ENCODE measurements at regions not wholly inside any gene's neighbourhood (a gene's known extent, or its start where the extent isn't known, plus 50 kb on each side); places are given as distances from the start of the nearest gene placed in this dataset.

DNA sequence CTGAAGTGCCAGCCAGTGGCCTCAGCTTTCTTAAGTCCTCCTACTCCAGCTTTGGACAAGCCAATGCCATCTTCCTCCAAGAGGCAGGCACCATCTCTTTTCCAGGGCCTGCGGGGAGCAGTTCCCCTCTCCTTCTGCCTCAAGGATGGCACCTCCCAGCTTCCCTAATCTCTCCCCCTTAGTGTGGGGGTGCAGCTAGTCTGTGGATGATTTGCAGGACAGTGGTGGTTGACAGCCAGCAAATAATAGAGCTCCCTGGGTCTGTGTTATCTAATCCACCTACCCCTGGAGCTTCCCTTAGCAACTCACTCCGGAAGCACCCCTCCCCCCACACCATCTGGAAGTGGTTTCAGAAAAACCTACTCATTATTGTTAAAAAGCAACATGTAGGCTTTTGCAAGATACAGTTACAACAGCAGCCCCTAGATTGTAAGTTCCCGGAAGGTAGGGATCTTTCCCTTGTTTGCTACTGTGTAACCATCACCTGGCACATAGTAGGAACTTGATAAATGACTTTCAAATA is 247.1 kb downstream of the BCOR start:
- no peak for DNase-seq (ENCODE audit: low read depth)
- TF ChIP-seq, protein P1, sequence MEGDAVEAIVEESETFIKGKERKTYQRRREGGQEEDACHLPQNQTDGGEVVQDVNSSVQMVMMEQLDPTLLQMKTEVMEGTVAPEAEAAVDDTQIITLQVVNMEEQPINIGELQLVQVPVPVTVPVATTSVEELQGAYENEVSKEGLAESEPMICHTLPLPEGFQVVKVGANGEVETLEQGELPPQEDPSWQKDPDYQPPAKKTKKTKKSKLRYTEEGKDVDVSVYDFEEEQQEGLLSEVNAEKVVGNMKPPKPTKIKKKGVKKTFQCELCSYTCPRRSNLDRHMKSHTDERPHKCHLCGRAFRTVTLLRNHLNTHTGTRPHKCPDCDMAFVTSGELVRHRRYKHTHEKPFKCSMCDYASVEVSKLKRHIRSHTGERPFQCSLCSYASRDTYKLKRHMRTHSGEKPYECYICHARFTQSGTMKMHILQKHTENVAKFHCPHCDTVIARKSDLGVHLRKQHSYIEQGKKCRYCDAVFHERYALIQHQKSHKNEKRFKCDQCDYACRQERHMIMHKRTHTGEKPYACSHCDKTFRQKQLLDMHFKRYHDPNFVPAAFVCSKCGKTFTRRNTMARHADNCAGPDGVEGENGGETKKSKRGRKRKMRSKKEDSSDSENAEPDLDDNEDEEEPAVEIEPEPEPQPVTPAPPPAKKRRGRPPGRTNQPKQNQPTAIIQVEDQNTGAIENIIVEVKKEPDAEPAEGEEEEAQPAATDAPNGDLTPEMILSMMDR (conservative IDR thresholded peaks at IDR 0.05; ENCODE audit: low read depth, low read length), result no peak
- H3K4me3 ChIP-seq (ENCODE audit: low read length), result no peak overlapping the region

DNA sequence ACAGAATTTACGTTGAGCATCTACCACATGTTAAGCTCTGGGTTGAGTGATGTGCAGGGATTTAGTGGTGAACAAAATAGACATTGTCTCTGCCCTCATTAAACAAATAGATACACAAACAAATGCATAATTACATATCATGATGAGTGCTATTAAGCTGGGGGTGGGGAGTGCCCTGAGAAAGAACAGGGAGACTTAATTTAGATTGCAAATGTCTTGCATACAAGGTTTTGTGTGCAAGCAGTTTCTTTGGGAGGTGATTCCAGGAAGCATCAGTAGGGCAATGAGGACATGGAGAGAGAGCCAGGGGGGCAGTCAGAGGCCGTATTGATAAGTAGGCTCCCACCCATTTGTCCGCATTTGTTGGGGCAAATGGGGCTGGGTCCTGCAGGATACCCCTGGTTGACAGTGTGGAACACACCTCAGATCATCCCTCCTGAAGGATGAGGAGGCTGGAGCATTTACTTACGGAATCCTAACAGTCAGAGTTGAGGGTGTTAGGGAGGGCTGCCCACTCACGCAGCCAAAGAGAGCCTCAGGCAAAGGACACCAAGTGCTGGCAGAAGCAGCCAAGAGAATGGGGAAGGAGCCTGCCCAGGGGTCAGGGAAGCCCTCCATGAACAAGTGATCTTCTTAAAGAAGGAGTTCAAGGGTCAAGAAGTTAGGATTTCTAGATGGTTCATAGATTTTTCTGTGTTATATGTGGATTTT is 245.9 kb downstream of the BCOR start:
- H3K4me3 ChIP-seq (ENCODE audit: low read length), result no peak overlapping the region
- TF ChIP-seq, protein P1 (conservative IDR thresholded peaks at IDR 0.05; ENCODE audit: low read depth, low read length), result no peak
- DNase-seq (ENCODE audit: low read depth), result no peak

DNA sequence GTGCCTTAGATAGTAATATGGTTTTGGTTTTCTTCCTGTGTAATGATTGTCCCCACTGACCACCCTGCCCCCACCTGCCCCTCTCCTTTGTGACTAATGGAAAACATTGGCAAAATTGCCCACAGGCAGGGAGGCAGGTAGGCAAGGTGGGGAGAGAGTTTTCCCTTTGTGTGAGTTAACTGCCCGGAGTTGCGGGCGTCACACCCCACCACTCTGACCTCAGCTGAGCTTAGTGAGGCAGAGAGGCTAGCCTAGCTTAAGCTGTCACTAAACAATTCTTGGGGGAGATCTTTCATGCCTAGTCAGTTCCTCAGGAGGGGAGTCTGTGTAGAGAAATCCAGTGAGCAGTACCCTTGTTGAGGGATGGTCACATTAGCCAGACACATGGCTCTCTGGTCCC is 245.3 kb downstream of the BCOR start:
- TF ChIP-seq, protein P1 (conservative IDR thresholded peaks at IDR 0.05; ENCODE audit: low read depth, low read length), result no peak
- H3K4me3 ChIP-seq (ENCODE audit: low read length), result no peak overlapping the region
- DNase-seq (ENCODE audit: low read depth), result no peak

DNA sequence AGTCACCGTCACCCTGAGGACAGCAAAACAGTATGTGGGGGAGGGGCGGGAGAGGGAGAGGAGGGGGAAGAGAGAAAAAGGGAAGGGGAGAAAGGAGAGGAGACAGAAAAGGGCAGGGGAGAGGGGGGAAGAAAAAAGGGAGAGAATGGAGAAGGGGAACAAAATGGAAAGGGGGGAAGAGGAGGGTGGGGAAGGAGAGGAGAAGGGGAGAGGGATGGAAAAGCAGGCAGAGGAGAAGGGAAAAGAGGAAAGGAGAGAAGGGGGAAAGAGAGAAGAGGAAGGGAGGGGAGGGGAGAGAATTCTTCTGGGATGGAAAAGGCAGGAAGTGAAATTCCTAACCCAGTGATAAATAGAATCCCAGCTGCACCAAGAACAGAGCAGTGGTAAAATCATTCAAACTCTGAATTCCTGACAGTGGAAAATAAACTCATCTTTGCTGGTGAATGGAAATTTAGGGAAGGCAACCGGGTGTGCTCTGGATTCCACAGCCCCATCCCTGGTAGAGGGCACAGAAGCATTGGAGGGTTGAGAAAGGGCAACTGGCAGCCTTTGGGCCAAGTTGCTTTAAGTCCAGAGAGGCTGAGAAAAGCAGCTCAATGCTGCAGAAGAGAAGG is 244.2 kb downstream of the BCOR start:
- no peak overlapping the region for H3K4me3 ChIP-seq (ENCODE audit: low read length)
- no peak for DNase-seq (ENCODE audit: low read depth)
- TF ChIP-seq, protein P1 (conservative IDR thresholded peaks at IDR 0.05; ENCODE audit: low read depth, low read length), result no peak

DNA sequence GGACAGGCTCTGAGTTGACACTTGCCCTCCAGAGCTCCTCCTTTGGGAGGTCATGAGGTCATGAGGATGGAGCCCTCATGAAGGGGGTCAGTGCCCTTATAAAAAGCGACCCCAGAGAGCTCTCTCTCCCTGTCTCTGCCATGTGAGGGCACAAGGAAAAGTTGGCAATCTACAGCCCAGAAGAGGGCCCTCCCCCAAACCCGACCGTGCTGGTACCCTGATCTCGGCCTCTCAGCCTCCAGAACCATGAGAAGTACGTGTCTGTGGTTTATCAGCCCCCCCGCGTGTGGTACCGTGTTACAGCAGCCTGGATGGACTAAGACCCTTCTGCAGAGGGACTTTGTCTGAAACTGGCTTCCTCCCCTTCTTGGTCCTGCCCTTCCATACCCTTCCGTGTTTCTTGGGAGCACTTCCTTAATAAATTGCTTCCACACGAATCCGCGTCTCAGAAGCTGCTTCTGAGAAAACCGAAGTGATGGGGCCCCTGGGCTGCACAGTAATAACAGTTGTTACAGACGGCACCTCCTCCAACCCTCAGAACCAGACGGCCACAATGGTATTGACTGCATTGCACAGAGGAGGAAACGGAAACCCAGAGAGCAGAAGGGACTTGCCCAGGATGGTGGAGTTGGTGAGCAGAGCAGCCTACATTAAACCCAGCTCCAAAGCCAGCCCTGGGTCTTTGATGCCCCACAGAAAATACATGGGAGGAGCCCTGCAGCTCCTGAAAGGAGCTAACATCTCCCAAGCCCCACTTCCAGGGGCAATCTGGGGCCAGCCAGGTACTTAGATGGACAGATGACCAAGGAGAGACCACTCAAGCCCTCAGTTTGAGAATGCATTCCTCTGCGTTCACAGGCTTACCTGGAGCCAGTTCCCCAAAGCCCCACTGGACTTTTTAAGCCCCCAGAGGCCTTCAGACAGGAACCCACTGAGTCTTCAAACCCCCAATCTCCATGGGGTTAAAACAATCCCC is 242.7 kb downstream of the BCOR start:
- H3K4me3 ChIP-seq (ENCODE audit: low read length), result no peak overlapping the region
- TF ChIP-seq, protein P1 (conservative IDR thresholded peaks at IDR 0.05; ENCODE audit: low read depth, low read length), result no peak
- no peak for DNase-seq (ENCODE audit: low read depth)

DNA sequence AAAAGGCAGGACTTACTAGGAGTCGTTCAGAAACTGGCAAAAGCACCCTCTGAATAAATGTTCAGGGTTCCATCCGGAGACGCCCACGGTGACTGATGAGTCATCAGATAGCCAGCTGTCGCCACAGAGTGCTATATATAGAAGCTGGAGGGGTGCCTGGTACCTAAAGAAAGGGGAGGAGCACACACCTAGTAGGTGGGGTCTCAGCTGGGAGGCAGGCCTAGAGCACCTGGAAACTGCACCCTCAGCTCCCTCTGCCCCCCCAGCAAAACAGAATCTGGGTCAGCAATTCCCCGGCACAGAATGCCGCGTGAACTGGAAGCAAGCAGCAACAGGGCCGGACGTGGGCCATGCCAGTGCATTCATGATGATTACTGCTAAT is 242.0 kb downstream of the BCOR start:
- no peak overlapping the region for H3K4me3 ChIP-seq (ENCODE audit: low read length)
- no peak for DNase-seq (ENCODE audit: low read depth)
- TF ChIP-seq, protein P1 (conservative IDR thresholded peaks at IDR 0.05; ENCODE audit: low read depth, low read length), result no peak
